ENCODE measurements at regions not wholly inside any gene's neighbourhood (a gene's known extent, or its start where the extent isn't known, plus 50 kb on each side); places are given as distances from the start of the nearest gene placed in this dataset.
A peak's percentile ranks its signal among the peaks of the same experiment; 100 is the strongest.

DNA sequence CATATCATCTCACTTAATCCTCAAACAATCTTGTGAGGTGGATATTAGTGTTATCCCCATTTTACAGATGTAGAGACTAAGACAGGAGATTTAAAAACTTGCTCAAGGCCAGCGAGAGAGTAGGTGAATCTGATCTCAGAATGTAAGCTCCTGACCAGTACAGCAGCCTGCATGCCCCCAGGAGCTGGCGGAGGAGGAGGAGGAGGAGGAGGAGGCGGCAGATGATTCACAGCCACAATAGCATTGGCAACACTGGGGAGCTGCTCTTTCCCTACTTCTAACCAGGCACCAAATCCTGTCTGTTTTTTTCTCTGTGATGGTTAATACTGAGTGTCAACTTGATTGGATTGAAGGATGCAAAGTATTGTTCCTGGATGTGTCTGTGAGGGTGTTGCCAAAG, 243.2 kb downstream of the ATG4C start:
- no CpG with 5 or more reads among the region's 3 CpGs for WGBS, 2 donors (ENCODE audit: extremely low coverage in 2 of 2, insufficient read length in 2 of 2, insufficient replicate concordance in 1 of 2)

DNA sequence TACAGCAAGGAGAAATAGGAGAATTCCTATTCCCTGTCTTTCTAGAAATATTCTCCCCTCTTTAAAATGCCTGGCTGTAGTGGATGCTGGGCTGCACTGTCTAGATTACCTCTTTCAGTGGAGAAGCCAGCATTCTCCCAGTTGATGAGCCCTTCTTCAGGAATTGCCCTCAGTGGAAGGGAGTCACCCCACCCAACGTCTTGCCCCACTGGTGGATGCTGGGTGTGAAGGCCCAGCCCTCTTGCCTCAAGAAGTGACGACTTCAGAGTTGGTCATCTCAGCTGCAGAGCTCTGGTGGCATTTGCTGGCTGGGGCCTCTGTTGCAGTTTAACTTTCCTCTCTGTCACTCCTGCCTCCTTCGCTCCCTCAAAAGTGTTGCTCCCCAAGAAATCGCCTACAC, 248.2 kb downstream of the ATG4C start:
- WGBS, 2 donors (ENCODE audit: extremely low coverage in 2 of 2, insufficient read length in 2 of 2, insufficient replicate concordance in 1 of 2): no CpG with 5 or more reads among the region's 4 CpGs
- H2BK15ac ChIP-seq (ENCODE audit: low read length): no peak overlapping the region
- H2BK12ac ChIP-seq (ENCODE audit: low read length): no peak overlapping the region
- no peak overlapping the region for H3K4ac ChIP-seq (ENCODE audit: low read length)
- H3K14ac ChIP-seq (ENCODE audit: low read length): peak overlapping the region; percentile 43
- no peaks in the 10 kb centered on the region for H3K79me1 ChIP-seq (ENCODE audit: low read depth, low read length)
- no peak overlapping the region for H4K8ac ChIP-seq (ENCODE audit: low read depth, low read length)
- no peak overlapping the region for H3K23ac ChIP-seq (ENCODE audit: low read depth, low read length, poor library complexity)
- H3K9me3 ChIP-seq (replicated peaks in 1 of 2; ENCODE audit: control insufficient read depth in 2 of 2, insufficient read depth in 1 of 2, low read depth in 1 of 2, low read length in 2 of 2): no peaks in the 10 kb centered on the region
- H2BK5ac ChIP-seq (ENCODE audit: low read length): no peak overlapping the region
- no peak overlapping the region for H3K27ac ChIP-seq (replicated peaks; ENCODE audit: low read length)
- no peaks in the 10 kb centered on the region for H3K27me3 ChIP-seq (ENCODE audit: control insufficient read depth in 3 of 3, insufficient read depth in 3 of 3, low read depth in 1 of 3, low read length in 3 of 3)
- no peak overlapping the region for H4K91ac ChIP-seq (ENCODE audit: low read depth, low read length, poor library complexity)
- H3K4me1 ChIP-seq (ENCODE audit: control insufficient read depth in 2 of 2, insufficient read depth in 1 of 2, low read depth in 1 of 2, low read length in 2 of 2): peaks cover 0 to 2% of the 10 kb centered on the region in 2 donors
- no peak overlapping the region for H3K4me3 ChIP-seq (ENCODE audit: low read length in 2 of 2)
- H2AFZ ChIP-seq (ENCODE audit: low read length): no peak overlapping the region
- no peak for DNase-seq (ENCODE audit: low spot score)
- H3K9ac ChIP-seq (ENCODE audit: low read depth, low read length, poor library complexity): no peak overlapping the region
- H2AK5ac ChIP-seq (ENCODE audit: low read depth, low read length): no peak overlapping the region
- no peaks in the 10 kb centered on the region for H3K36me3 ChIP-seq (replicated peaks in 1 of 2; ENCODE audit: control insufficient read depth in 2 of 2, insufficient read depth in 2 of 2, low read length in 2 of 2)
- no peak overlapping the region for H2BK120ac ChIP-seq (ENCODE audit: low read depth, low read length)
- no peak overlapping the region for H3K4me2 ChIP-seq (ENCODE audit: insufficient read depth, low read length, poor library complexity, severe bottlenecking)
- peak overlapping the region; percentile 92 for H3K18ac ChIP-seq (ENCODE audit: low read length)

More for the DNA sequence above, 243.2 kb downstream of the ATG4C start:
- Histone ChIP-seq H2AK5ac (ENCODE audit: low read depth, low read length) (no peak overlapping the region), H3K79me1 (ENCODE audit: low read depth, low read length) (no peaks in the 10 kb centered on the region), H3K9me3 (replicated peaks in 1 of 2; ENCODE audit: control insufficient read depth in 2 of 2, insufficient read depth in 1 of 2, low read depth in 1 of 2, low read length in 2 of 2) (no peaks in the 10 kb centered on the region), H3K14ac (ENCODE audit: low read length) (no peak overlapping the region), H3K9ac (ENCODE audit: low read depth, low read length, poor library complexity) (no peak overlapping the region), H3K4me1 (ENCODE audit: control insufficient read depth in 2 of 2, insufficient read depth in 1 of 2, low read depth in 1 of 2, low read length in 2 of 2) (peaks cover 0 to 2% of the 10 kb centered on the region in 2 donors), H2BK12ac (ENCODE audit: low read length) (no peak overlapping the region), H3K4me2 (ENCODE audit: insufficient read depth, low read length, poor library complexity, severe bottlenecking) (no peak overlapping the region), H2AFZ (ENCODE audit: low read length) (no peak overlapping the region), H3K4me3 (ENCODE audit: low read length in 2 of 2) (no peak overlapping the region), H3K23ac (ENCODE audit: low read depth, low read length, poor library complexity) (no peak overlapping the region), H3K36me3 (replicated peaks in 1 of 2; ENCODE audit: control insufficient read depth in 2 of 2, insufficient read depth in 2 of 2, low read length in 2 of 2) (no peaks in the 10 kb centered on the region), H4K8ac (ENCODE audit: low read depth, low read length) (no peak overlapping the region), H3K27ac (replicated peaks; ENCODE audit: low read length) (no peak overlapping the region), H4K91ac (ENCODE audit: low read depth, low read length, poor library complexity) (no peak overlapping the region), H3K4ac (ENCODE audit: low read length) (no peak overlapping the region), H2BK15ac (ENCODE audit: low read length) (no peak overlapping the region), H3K27me3 (ENCODE audit: control insufficient read depth in 3 of 3, insufficient read depth in 3 of 3, low read depth in 1 of 3, low read length in 3 of 3) (no peaks in the 10 kb centered on the region), H3K18ac (ENCODE audit: low read length) (no peak overlapping the region), H2BK5ac (ENCODE audit: low read length) (no peak overlapping the region), H2BK120ac (ENCODE audit: low read depth, low read length) (no peak overlapping the region)
- DNase-seq (ENCODE audit: low spot score): no peak

- H4K8ac ChIP-seq (ENCODE audit: low read depth, low read length): no peak overlapping the region
- H3K18ac ChIP-seq (ENCODE audit: low read length): no peak overlapping the region
- H2AFZ ChIP-seq (ENCODE audit: low read length): peak overlapping the region; percentile 53
- H2AK5ac ChIP-seq (ENCODE audit: low read depth, low read length): no peak overlapping the region
- H3K4me2 ChIP-seq (ENCODE audit: insufficient read depth, low read length, poor library complexity, severe bottlenecking): no peak overlapping the region
- no peak overlapping the region for H3K4ac ChIP-seq (ENCODE audit: low read length)
- peaks cover 0 to 2% of the 10 kb centered on the region in 2 donors for H3K4me1 ChIP-seq (ENCODE audit: control insufficient read depth in 2 of 2, insufficient read depth in 1 of 2, low read depth in 1 of 2, low read length in 2 of 2)
- no peak overlapping the region for H3K14ac ChIP-seq (ENCODE audit: low read length)
- H2BK12ac ChIP-seq (ENCODE audit: low read length): no peak overlapping the region
- no peaks in the 10 kb centered on the region for H3K9me3 ChIP-seq (replicated peaks in 1 of 2; ENCODE audit: control insufficient read depth in 2 of 2, insufficient read depth in 1 of 2, low read depth in 1 of 2, low read length in 2 of 2)
- no peaks in the 10 kb centered on the region for H3K79me1 ChIP-seq (ENCODE audit: low read depth, low read length)
- no peak for DNase-seq (ENCODE audit: low spot score)
- H2BK120ac ChIP-seq (ENCODE audit: low read depth, low read length): no peak overlapping the region
- peak overlapping the region; percentile 5 for H3K27ac ChIP-seq (replicated peaks; ENCODE audit: low read length)
- no peak overlapping the region for H3K4me3 ChIP-seq (ENCODE audit: low read length in 2 of 2)
- WGBS, 2 donors (ENCODE audit: extremely low coverage in 2 of 2, insufficient read length in 2 of 2, insufficient replicate concordance in 1 of 2): no CpG with 5 or more reads among the region's 2 CpGs
- H4K91ac ChIP-seq (ENCODE audit: low read depth, low read length, poor library complexity): no peak overlapping the region
- no peaks in the 10 kb centered on the region for H3K36me3 ChIP-seq (replicated peaks in 1 of 2; ENCODE audit: control insufficient read depth in 2 of 2, insufficient read depth in 2 of 2, low read length in 2 of 2)
- no peak overlapping the region for H2BK5ac ChIP-seq (ENCODE audit: low read length)
- no peaks in the 10 kb centered on the region for H3K27me3 ChIP-seq (ENCODE audit: control insufficient read depth in 3 of 3, insufficient read depth in 3 of 3, low read depth in 1 of 3, low read length in 3 of 3)
- no peak overlapping the region for H3K9ac ChIP-seq (ENCODE audit: low read depth, low read length, poor library complexity)
- no peak overlapping the region for H2BK15ac ChIP-seq (ENCODE audit: low read length)
- no peak overlapping the region for H3K23ac ChIP-seq (ENCODE audit: low read depth, low read length, poor library complexity)
These were observed 249.3 kb downstream of the ATG4C start for GRCh38 chr1:63033211-63033610.

GRCh38 chr1:63034256-63034655, 250.3 kb downstream of the ATG4C start:
- DNase-seq (ENCODE audit: low spot score): no peak
- H2AFZ ChIP-seq (ENCODE audit: low read length): no peak overlapping the region
- H3K36me3 ChIP-seq (replicated peaks in 1 of 2; ENCODE audit: control insufficient read depth in 2 of 2, insufficient read depth in 2 of 2, low read length in 2 of 2): no peaks in the 10 kb centered on the region
- H2AK5ac ChIP-seq (ENCODE audit: low read depth, low read length): no peak overlapping the region
- no peak overlapping the region for H3K27ac ChIP-seq (replicated peaks; ENCODE audit: low read length)
- H2BK15ac ChIP-seq (ENCODE audit: low read length): no peak overlapping the region
- H3K18ac ChIP-seq (ENCODE audit: low read length): no peak overlapping the region
- no peak overlapping the region for H2BK5ac ChIP-seq (ENCODE audit: low read length)
- H3K27me3 ChIP-seq (ENCODE audit: control insufficient read depth in 3 of 3, insufficient read depth in 3 of 3, low read depth in 1 of 3, low read length in 3 of 3): no peaks in the 10 kb centered on the region
- H3K4me1 ChIP-seq (ENCODE audit: control insufficient read depth in 2 of 2, insufficient read depth in 1 of 2, low read depth in 1 of 2, low read length in 2 of 2): no peaks in the 10 kb centered on the region
- no peak overlapping the region for H4K91ac ChIP-seq (ENCODE audit: low read depth, low read length, poor library complexity)
- no peak overlapping the region for H2BK120ac ChIP-seq (ENCODE audit: low read depth, low read length)
- H4K8ac ChIP-seq (ENCODE audit: low read depth, low read length): no peak overlapping the region
- H3K23ac ChIP-seq (ENCODE audit: low read depth, low read length, poor library complexity): no peak overlapping the region
- H2BK12ac ChIP-seq (ENCODE audit: low read length): no peak overlapping the region
- no peak overlapping the region for H3K4me2 ChIP-seq (ENCODE audit: insufficient read depth, low read length, poor library complexity, severe bottlenecking)
- H3K4me3 ChIP-seq (ENCODE audit: low read length in 2 of 2): no peak overlapping the region
- H3K14ac ChIP-seq (ENCODE audit: low read length): no peak overlapping the region
- no peak overlapping the region for H3K4ac ChIP-seq (ENCODE audit: low read length)
- H3K79me1 ChIP-seq (ENCODE audit: low read depth, low read length): no peaks in the 10 kb centered on the region
- no peak overlapping the region for H3K9ac ChIP-seq (ENCODE audit: low read depth, low read length, poor library complexity)
- no peaks in the 10 kb centered on the region for H3K9me3 ChIP-seq (replicated peaks in 1 of 2; ENCODE audit: control insufficient read depth in 2 of 2, insufficient read depth in 1 of 2, low read depth in 1 of 2, low read length in 2 of 2)

Data from neuronal stem cell (in vitro differentiated cells).